Mesendoderm (in vitro differentiated cells): ENCODE measurements at regions not wholly inside any gene's neighbourhood (a gene's known extent, or its start where the extent isn't known, plus 50 kb on each side); places are given as distances from the start of the nearest gene placed in this dataset.

ENCODE experiments used
- DNase-seq: peaks from one replicate; pipeline ENCODE4 v3.0.0; 2013
- H2AK5ac ChIP-seq: 2 replicates; pipeline ENCODE4 v1.6.1; 2013; ENCODE audit warnings: low read length, inconsistent platforms
- H2BK120ac ChIP-seq: 2 replicates; pipeline ENCODE4 v1.6.1; 2013; ENCODE audit warnings: low read depth, mild to moderate bottlenecking, low read length, moderate library complexity, mixed read lengths
- H2BK15ac ChIP-seq: replicated peaks from 2 replicates; pipeline ENCODE4 v1.6.1; 2013; ENCODE audit warnings: low read depth, mild to moderate bottlenecking, moderate library complexity
- H2BK5ac ChIP-seq: 2 replicates; pipeline ENCODE4 v1.6.1; 2013; ENCODE audit warnings: low read length, inconsistent platforms
- H3K18ac ChIP-seq: 2 replicates; pipeline ENCODE4 v1.6.1; 2013; ENCODE audit warnings: mild to moderate bottlenecking, low read length, mixed read lengths
- H3K23ac ChIP-seq: one replicate; pipeline ENCODE4 v1.6.1; 2013; ENCODE audit warnings: low read length
- H3K27ac ChIP-seq: 2 replicates; pipeline ENCODE4 v1.5.1; 2013; ENCODE audit warnings: low read depth, mild to moderate bottlenecking, inconsistent platforms, low read length, moderate library complexity
- H3K27me3 ChIP-seq: 2 replicates; pipeline ENCODE4 v1.6.1; 2013; ENCODE audit warnings: low read length, control low read depth, mild to moderate bottlenecking, inconsistent platforms; ENCODE audit not compliant: insufficient read depth, poor library complexity
- H3K36me3 ChIP-seq: 2 replicates; pipeline ENCODE4 v1.6.1; 2013; ENCODE audit warnings: low read length, inconsistent platforms; ENCODE audit not compliant: control insufficient read depth, insufficient read depth
- H3K4ac ChIP-seq: one replicate; pipeline ENCODE4 v1.6.1; 2013; ENCODE audit warnings: low read depth, mild to moderate bottlenecking, low read length, moderate library complexity
- H3K4me1 ChIP-seq: 2 replicates; pipeline ENCODE4 v1.6.1; 2013; ENCODE audit warnings: low read depth, low read length, inconsistent platforms; ENCODE audit not compliant: control insufficient read depth
- H3K4me2 ChIP-seq: 2 replicates; pipeline ENCODE4 v1.6.1; 2013; ENCODE audit warnings: low read length
- H3K4me3 ChIP-seq: 2 replicates; pipeline ENCODE4 v1.5.1; 2013; ENCODE audit warnings: mild to moderate bottlenecking, low read length
- H3K56ac ChIP-seq: one replicate; pipeline ENCODE4 v1.6.1; 2013; ENCODE audit warnings: low read length
- H3K79me1 ChIP-seq: 2 replicates; pipeline ENCODE4 v1.6.1; 2013; ENCODE audit warnings: low read length, inconsistent platforms
- H3K79me2 ChIP-seq: 2 replicates; pipeline ENCODE4 v1.6.1; 2013; ENCODE audit warnings: mild to moderate bottlenecking, low read length; ENCODE audit not compliant: control insufficient read depth, insufficient read depth
- H3K9ac ChIP-seq: 2 replicates; pipeline ENCODE4 v1.6.1; 2013; ENCODE audit warnings: low read length, inconsistent platforms
- H4K5ac ChIP-seq: one replicate; pipeline ENCODE4 v1.6.1; 2013; ENCODE audit warnings: low read length
- H4K8ac ChIP-seq: one replicate; pipeline ENCODE4 v1.6.1; 2013; ENCODE audit warnings: low read depth, mild to moderate bottlenecking, control low read depth, low read length, moderate library complexity
- WGBS: extraction: QIAGEN DNeasy Blood & Tissue Kit; methylation state at CpG from one replicate; pipeline ENCODE4 v1.1.7; 2013; ENCODE audit warnings: low lambda C conversion rate, missing lambda C conversion rate; ENCODE audit not compliant: insufficient coverage; ENCODE audit errors: extremely low coverage; 5-methylcytosine and 5-hydroxymethylcytosine counted together

DNA sequence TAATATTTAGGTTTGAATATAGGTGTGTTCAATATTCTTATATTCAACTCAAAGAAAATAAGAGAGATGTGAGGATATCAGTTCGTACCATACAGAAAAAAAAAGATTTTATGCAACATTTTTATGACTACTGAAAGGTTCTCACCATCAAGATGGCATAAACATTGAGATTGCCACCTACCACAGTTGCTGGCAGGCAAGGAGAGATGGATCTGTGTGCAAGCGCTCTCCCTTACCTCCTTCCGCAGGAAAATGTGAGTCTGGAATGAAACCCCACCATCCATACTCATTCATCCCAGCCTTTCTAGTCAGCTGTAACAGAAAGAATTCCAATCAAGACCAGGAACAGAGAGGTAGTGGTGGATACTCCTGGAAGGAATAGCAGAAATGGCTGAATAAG is 376.9 kb downstream of the PPP3CA start:
- DNase-seq, result no peak
- H3K9ac ChIP-seq, result no peak overlapping the region
- no peaks in the 10 kb centered on the region for H3K79me2 ChIP-seq
- no peaks in the 10 kb centered on the region for H3K27me3 ChIP-seq
- no peak overlapping the region for H3K4me3 ChIP-seq
- no peaks in the 10 kb centered on the region for H3K36me3 ChIP-seq
- H3K18ac ChIP-seq, result no peak overlapping the region
- H3K4me2 ChIP-seq, result no peak overlapping the region
- H2BK5ac ChIP-seq, result no peak overlapping the region
- no peak overlapping the region for H2BK120ac ChIP-seq
- H4K5ac ChIP-seq, result no peak overlapping the region
- no CpG with 5 or more reads among the region's 3 CpGs for WGBS
- no peak overlapping the region for H3K27ac ChIP-seq
- no peak overlapping the region for H4K8ac ChIP-seq
- H3K79me1 ChIP-seq, result no peaks in the 10 kb centered on the region
- H3K23ac ChIP-seq, result no peak overlapping the region
- H3K4ac ChIP-seq, result no peak overlapping the region
- no peak overlapping the region for H2BK15ac ChIP-seq
- H2AK5ac ChIP-seq, result no peak overlapping the region
- no peaks in the 10 kb centered on the region for H3K4me1 ChIP-seq
- H3K56ac ChIP-seq, result no peak overlapping the region

DNA sequence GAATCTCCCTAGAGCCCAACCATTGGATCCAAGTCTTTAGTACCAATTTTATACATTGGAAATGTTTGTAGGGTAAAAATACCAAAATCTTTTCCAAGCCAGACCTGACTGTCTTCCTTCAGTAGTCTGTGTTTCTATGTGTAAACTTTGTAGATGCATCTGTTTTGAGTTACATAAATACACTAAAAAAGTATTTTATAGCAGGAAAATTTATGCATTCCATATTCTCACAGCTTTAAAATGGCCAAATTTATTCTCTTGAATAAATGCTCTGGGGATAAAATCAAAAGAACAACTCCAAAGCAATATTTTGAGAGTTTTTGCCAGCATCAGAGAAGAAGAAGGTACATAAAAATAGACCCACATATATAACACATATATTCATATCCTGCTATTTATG is 377.4 kb downstream of the PPP3CA start:
- H3K18ac ChIP-seq, result no peak overlapping the region
- no peak overlapping the region for H2BK120ac ChIP-seq
- H2AK5ac ChIP-seq, result no peak overlapping the region
- H3K4me2 ChIP-seq, result no peak overlapping the region
- no peak overlapping the region for H3K56ac ChIP-seq
- H4K8ac ChIP-seq, result no peak overlapping the region
- no peak overlapping the region for H4K5ac ChIP-seq
- H3K4me1 ChIP-seq, result no peaks in the 10 kb centered on the region
- H3K79me2 ChIP-seq, result no peaks in the 10 kb centered on the region
- no peak overlapping the region for H2BK5ac ChIP-seq
- H3K4ac ChIP-seq, result no peak overlapping the region
- H3K23ac ChIP-seq, result no peak overlapping the region
- DNase-seq, result no peak
- no peaks in the 10 kb centered on the region for H3K36me3 ChIP-seq
- H3K27me3 ChIP-seq, result no peaks in the 10 kb centered on the region
- H3K79me1 ChIP-seq, result no peaks in the 10 kb centered on the region
- H3K9ac ChIP-seq, result no peak overlapping the region
- H2BK15ac ChIP-seq, result no peak overlapping the region
- H3K4me3 ChIP-seq, result no peak overlapping the region
- no peak overlapping the region for H3K27ac ChIP-seq

DNA sequence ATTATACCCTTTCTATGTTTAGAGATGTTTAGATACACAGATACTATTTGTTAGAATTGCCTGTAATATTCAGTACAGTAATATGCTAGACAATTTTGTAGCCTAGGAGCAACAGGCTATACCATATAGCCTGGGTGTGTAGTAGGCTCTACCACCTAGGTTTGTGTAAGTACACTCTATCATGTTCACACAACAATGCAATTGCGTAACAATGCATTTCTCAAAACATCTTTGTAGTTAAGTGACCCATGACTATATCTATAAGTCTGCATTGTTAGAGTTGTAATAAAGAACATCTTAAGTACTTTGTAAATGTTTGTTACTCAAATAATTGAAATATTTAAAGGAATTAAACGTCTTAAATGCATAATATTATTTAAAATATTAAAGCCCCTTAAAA is 379.3 kb downstream of the PPP3CA start:
- no peak overlapping the region for H2BK120ac ChIP-seq
- H3K79me1 ChIP-seq, result no peaks in the 10 kb centered on the region
- no CpG with 5 or more reads among the region's 2 CpGs for WGBS
- H3K4me2 ChIP-seq, result no peak overlapping the region
- H3K18ac ChIP-seq, result no peak overlapping the region
- H2BK15ac ChIP-seq, result no peak overlapping the region
- no peak overlapping the region for H2BK5ac ChIP-seq
- no peaks in the 10 kb centered on the region for H3K27me3 ChIP-seq
- no peak overlapping the region for H3K4me3 ChIP-seq
- H3K56ac ChIP-seq, result no peak overlapping the region
- no peaks in the 10 kb centered on the region for H3K79me2 ChIP-seq
- no peaks in the 10 kb centered on the region for H3K36me3 ChIP-seq
- no peak overlapping the region for H3K9ac ChIP-seq
- H3K27ac ChIP-seq, result no peak overlapping the region
- H3K23ac ChIP-seq, result no peak overlapping the region
- H2AK5ac ChIP-seq, result no peak overlapping the region
- no peak overlapping the region for H4K8ac ChIP-seq
- no peak for DNase-seq
- no peaks in the 10 kb centered on the region for H3K4me1 ChIP-seq
- H3K4ac ChIP-seq, result no peak overlapping the region
- no peak overlapping the region for H4K5ac ChIP-seq

DNA sequence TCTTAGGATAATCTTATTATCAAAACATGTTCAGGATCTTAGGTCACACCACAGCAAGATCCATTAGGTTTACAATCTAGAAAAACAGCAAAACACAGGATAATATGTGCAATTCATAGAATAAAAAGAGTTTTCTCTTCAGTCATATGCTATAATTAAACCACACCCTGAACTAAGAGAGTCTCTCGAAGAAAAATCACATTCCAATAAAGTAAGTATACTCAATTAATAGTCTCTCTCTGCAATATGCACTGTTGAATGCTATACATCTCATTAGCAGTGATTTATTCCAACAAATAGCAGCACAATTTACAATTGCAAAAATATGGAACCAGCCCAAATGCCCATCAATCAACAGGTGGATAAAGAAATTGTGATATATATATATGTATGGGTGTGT is 383.7 kb downstream of the PPP3CA start:
- H3K4me3 ChIP-seq, result no peak overlapping the region
- WGBS, result no CpG with 5 or more reads among the region's 1 CpG

DNA sequence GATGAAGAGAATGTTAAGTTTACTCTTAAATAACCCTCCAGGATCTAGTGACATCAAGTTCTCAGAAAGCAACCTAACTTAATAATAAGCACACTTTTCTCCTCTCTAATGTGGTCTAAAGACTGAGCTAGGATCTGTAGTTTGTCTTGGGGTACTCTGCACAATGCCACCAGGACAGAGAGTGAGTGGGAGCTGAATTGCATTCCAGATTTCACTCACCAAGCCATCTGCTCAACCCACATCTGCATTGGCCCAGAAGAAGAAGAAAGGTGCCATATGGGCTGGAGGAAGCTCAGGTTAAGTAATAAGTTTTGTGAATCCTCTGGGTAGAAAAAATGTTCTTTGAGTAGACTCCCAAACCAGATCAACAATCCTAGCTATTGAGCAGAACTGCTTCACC is 384.6 kb downstream of the PPP3CA start:
- no peak overlapping the region for H3K23ac ChIP-seq
- H4K8ac ChIP-seq, result no peak overlapping the region
- H3K79me2 ChIP-seq, result no peaks in the 10 kb centered on the region
- no peak overlapping the region for H3K27ac ChIP-seq
- no peak overlapping the region for H2BK5ac ChIP-seq
- H2BK120ac ChIP-seq, result no peak overlapping the region
- H3K79me1 ChIP-seq, result no peaks in the 10 kb centered on the region
- no peak overlapping the region for H2AK5ac ChIP-seq
- no peak overlapping the region for H3K9ac ChIP-seq
- no peak overlapping the region for H3K4ac ChIP-seq
- no peak overlapping the region for H3K4me3 ChIP-seq
- H3K27me3 ChIP-seq, result no peaks in the 10 kb centered on the region
- no peak overlapping the region for H2BK15ac ChIP-seq
- no peak overlapping the region for H3K18ac ChIP-seq
- no peak overlapping the region for H3K56ac ChIP-seq
- DNase-seq, result no peak
- H4K5ac ChIP-seq, result no peak overlapping the region
- H3K4me1 ChIP-seq, result no peaks in the 10 kb centered on the region
- H3K4me2 ChIP-seq, result no peak overlapping the region
- H3K36me3 ChIP-seq, result no peaks in the 10 kb centered on the region

More for the DNA sequence above, 383.7 kb downstream of the PPP3CA start:
- no peak overlapping the region for H3K9ac ChIP-seq
- H3K79me1 ChIP-seq, result no peaks in the 10 kb centered on the region
- H3K79me2 ChIP-seq, result no peaks in the 10 kb centered on the region
- no peak overlapping the region for H3K4ac ChIP-seq
- no peaks in the 10 kb centered on the region for H3K36me3 ChIP-seq
- DNase-seq, result no peak
- no peak overlapping the region for H3K23ac ChIP-seq
- no peak overlapping the region for H2BK15ac ChIP-seq
- H2AK5ac ChIP-seq, result no peak overlapping the region
- no peaks in the 10 kb centered on the region for H3K27me3 ChIP-seq
- no peak overlapping the region for H4K5ac ChIP-seq
- H3K18ac ChIP-seq, result no peak overlapping the region
- no peak overlapping the region for H3K4me2 ChIP-seq
- no peak overlapping the region for H2BK120ac ChIP-seq
- no peak overlapping the region for H2BK5ac ChIP-seq
- H4K8ac ChIP-seq, result no peak overlapping the region
- no peaks in the 10 kb centered on the region for H3K4me1 ChIP-seq
- H3K56ac ChIP-seq, result no peak overlapping the region
- no peak overlapping the region for H3K27ac ChIP-seq

DNA sequence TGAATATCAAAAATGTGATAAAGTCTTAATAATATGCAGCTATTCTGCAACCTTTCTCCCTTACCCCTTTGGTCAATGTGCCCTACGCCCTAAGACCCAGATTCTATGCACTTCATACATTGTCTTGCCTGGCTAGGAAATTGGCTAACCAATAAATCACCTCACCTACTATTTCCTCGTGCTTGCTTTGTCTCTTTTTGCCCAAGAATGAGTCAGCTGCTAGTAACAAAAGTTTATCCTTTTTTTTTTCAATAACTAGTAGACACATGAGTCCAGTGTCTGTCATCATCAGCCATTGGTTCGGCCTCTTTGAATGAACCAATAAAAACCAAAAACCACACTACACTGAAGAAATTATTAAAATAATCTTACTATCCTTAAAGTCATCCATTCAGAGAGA is 387.1 kb downstream of the PPP3CA start:
- no peak overlapping the region for H3K4me3 ChIP-seq
- H3K27ac ChIP-seq, result no peak overlapping the region
- H3K4me1 ChIP-seq, result no peaks in the 10 kb centered on the region
- H3K4me2 ChIP-seq, result no peak overlapping the region
- no peaks in the 10 kb centered on the region for H3K79me2 ChIP-seq
- H3K56ac ChIP-seq, result no peak overlapping the region
- H3K9ac ChIP-seq, result no peak overlapping the region
- H3K36me3 ChIP-seq, result no peaks in the 10 kb centered on the region
- no peak overlapping the region for H2AK5ac ChIP-seq
- WGBS, result no CpG with 5 or more reads among the region's 3 CpGs
- H2BK120ac ChIP-seq, result no peak overlapping the region
- H3K23ac ChIP-seq, result no peak overlapping the region
- H2BK5ac ChIP-seq, result no peak overlapping the region
- DNase-seq, result no peak
- no peaks in the 10 kb centered on the region for H3K79me1 ChIP-seq
- H3K27me3 ChIP-seq, result no peaks in the 10 kb centered on the region
- H3K18ac ChIP-seq, result no peak overlapping the region
- H4K8ac ChIP-seq, result no peak overlapping the region
- no peak overlapping the region for H4K5ac ChIP-seq
- H3K4ac ChIP-seq, result no peak overlapping the region
- no peak overlapping the region for H2BK15ac ChIP-seq
